IMR-90 (cell line): ENCODE measurements at regions not wholly inside any gene's neighbourhood (a gene's known extent, or its start where the extent isn't known, plus 50 kb on each side); places are given as distances from the start of the nearest gene placed in this dataset. TPM values are rescaled to one million over a fixed set of nuclear protein-coding genes. Genes with fewer than 3 reads are reported as not detected.

Experiments used
- ATAC-seq: fragments of 200-7000 bp; cut with Tn5 transposase; 2 replicates; pipeline ENCODE4 v1.9.1; 2020; ENCODE audit warnings: low read depth, mild to moderate bottlenecking, moderate library complexity
- BruUV-seq: library from RNA; stranded (reverse); fragments of 400-500 nt; replicated peaks from 2 replicates; lab custom pipeline; 2021; lab: Mats Ljungman, UMichigan
- CTCF ChIA-PET: fragments of 300-600 bp; formaldehyde crosslinking; extraction: SDS; loops from one replicate; lab custom pipeline; 2021; ENCODE audit warnings: antibody characterized with exemption; lab: Yijun Ruan, JAX
- POLR2A ChIA-PET: fragments of 300-600 bp; sonication (Branson Sonifier 250); formaldehyde crosslinking; loops from one replicate; lab custom pipeline; 2022; ENCODE audit warnings: antibody characterized with exemption; ENCODE audit not compliant: unreplicated experiment; lab: Charles Lee
- DNase-seq: peaks from one replicate; pipeline ENCODE4 v3.0.0; 2013
- H2AFZ ChIP-seq: replicated peaks from 2 replicates; pipeline ENCODE3; 2013; ENCODE audit warnings: low read length, mild to moderate bottlenecking; ENCODE audit not compliant: poor library complexity
- H2AK5ac ChIP-seq: 2 replicates; pipeline ENCODE4 v1.6.1; 2013; ENCODE audit warnings: low read depth, low read length, inconsistent platforms
- H2AK9ac ChIP-seq: replicated peaks from 2 replicates; pipeline ENCODE3; 2013; ENCODE audit warnings: mild to moderate bottlenecking, low read depth, low read length, moderate library complexity; ENCODE audit not compliant: poor library complexity
- H2BK120ac ChIP-seq: 2 replicates; pipeline ENCODE4 v1.6.1; 2013; ENCODE audit warnings: low read depth, low read length, inconsistent platforms
- H2BK15ac ChIP-seq: 3 replicates; pipeline ENCODE4 v1.6.1; 2013; ENCODE audit warnings: low read depth, low read length, inconsistent platforms
- H2BK20ac ChIP-seq: 2 replicates; pipeline ENCODE4 v1.6.1; 2013; ENCODE audit warnings: low read depth, mild to moderate bottlenecking, inconsistent platforms, low read length, moderate library complexity
- H2BK5ac ChIP-seq: 2 replicates; pipeline ENCODE4 v1.6.1; 2013; ENCODE audit warnings: mild to moderate bottlenecking, low read depth, low read length, inconsistent platforms; ENCODE audit not compliant: poor library complexity, severe bottlenecking
- H3K14ac ChIP-seq: replicated peaks from 2 replicates; pipeline ENCODE4 v1.6.1; 2013; ENCODE audit warnings: low read depth, low read length, inconsistent platforms
- H3K18ac ChIP-seq: 2 replicates; pipeline ENCODE4 v1.6.1; 2013; ENCODE audit warnings: low read depth, low read length, control low read depth
- H3K23ac ChIP-seq: 2 replicates; pipeline ENCODE4 v1.6.1; 2013; ENCODE audit warnings: low read depth, low read length, inconsistent platforms
- H3K27ac ChIP-seq: 2 replicates; pipeline ENCODE4 v1.5.1; 2013; ENCODE audit warnings: mild to moderate bottlenecking, control low read depth, low read length; ENCODE audit not compliant: insufficient read depth
- H3K27me3 ChIP-seq: 2 replicates; pipeline ENCODE4 v1.6.1; 2013; ENCODE audit warnings: low read length; ENCODE audit not compliant: control insufficient read depth, insufficient read depth
- H3K36me3 ChIP-seq: 2 replicates; pipeline ENCODE4 v1.6.1; 2013; ENCODE audit warnings: low read length, mixed read lengths; ENCODE audit not compliant: control insufficient read depth, insufficient read depth
- H3K4ac ChIP-seq: 2 replicates; pipeline ENCODE4 v1.6.1; 2013; ENCODE audit warnings: low read depth, low read length, inconsistent platforms
- H3K4me1 ChIP-seq: 2 replicates; pipeline ENCODE4 v1.6.1; 2013; ENCODE audit warnings: low read length, mixed read lengths; ENCODE audit not compliant: control insufficient read depth, insufficient read depth
- H3K4me2 ChIP-seq: 2 replicates; pipeline ENCODE4 v1.6.1; 2013; ENCODE audit warnings: low read depth, mild to moderate bottlenecking, control low read depth, low read length, moderate library complexity
- H3K4me3 ChIP-seq: 2 replicates; pipeline ENCODE4 v1.5.1; 2013; ENCODE audit warnings: low read depth, mild to moderate bottlenecking, control low read depth, low read length, moderate library complexity; ENCODE audit not compliant: insufficient read depth
- H3K56ac ChIP-seq: 2 replicates; pipeline ENCODE4 v1.6.1; 2013; ENCODE audit warnings: low read length, inconsistent platforms; ENCODE audit not compliant: insufficient read depth; ENCODE audit errors: extremely low read depth
- H3K79me1 ChIP-seq, 2 experiments: 2 replicates each; pipeline ENCODE4 v1.6.1; 2013; ENCODE audit warnings: low read length in 2 of 2, inconsistent platforms in 1 of 2, low read depth in 1 of 2
- H3K9ac ChIP-seq: 2 replicates; pipeline ENCODE4 v1.6.1; 2013; ENCODE audit warnings: low read depth, low read length, control low read depth
- H3K9me1 ChIP-seq: 2 replicates; pipeline ENCODE4 v1.6.1; 2013; ENCODE audit warnings: low read length, inconsistent platforms; ENCODE audit not compliant: insufficient read depth
- H3K9me3 ChIP-seq: 2 replicates; pipeline ENCODE4 v1.6.1; 2013; ENCODE audit warnings: low read length; ENCODE audit not compliant: control insufficient read depth, insufficient read depth
- H4K20me1 ChIP-seq: 2 replicates; pipeline ENCODE4 v1.6.1; 2013; ENCODE audit warnings: low read length, inconsistent platforms; ENCODE audit not compliant: insufficient read depth
- H4K5ac ChIP-seq: 2 replicates; pipeline ENCODE4 v1.6.1; 2013; ENCODE audit warnings: mild to moderate bottlenecking, low read depth, low read length, control low read depth
- H4K8ac ChIP-seq, 2 experiments: 2 replicates each; pipeline ENCODE4 v1.6.1; 2013; ENCODE audit warnings: low read depth in 2 of 2, low read length in 2 of 2, control low read depth in 1 of 2, inconsistent platforms in 1 of 2
- H4K91ac ChIP-seq: 2 replicates; pipeline ENCODE4 v1.6.1; 2013; ENCODE audit warnings: low read depth, low read length, inconsistent platforms; ENCODE audit not compliant: insufficient read depth
- MAZ ChIP-seq: IDR thresholded peaks from 2 replicates; pipeline ENCODE4 v1.6.1; 2012; ENCODE audit warnings: low read depth, mild to moderate bottlenecking, low read length, improper control_type of control experiment, moderate library complexity, borderline replicate concordance
- dilution Hi-C: fragments of 300-500 bp; cut with HindIII; formaldehyde crosslinking; loops from one replicate; pipeline ENCODE4 v1.14.3; 2018; ENCODE audit warnings: low sequenced_read_pairs; ENCODE audit not compliant: unreplicated experiment
- in situ Hi-C: fragments of 300-500 bp; cut with MboI; formaldehyde crosslinking; loops from 3 replicates; pipeline ENCODE4 v1.14.3; 2019; ENCODE audit warnings: low sequenced_read_pairs, inconsistent platforms, mixed read lengths
- intact Hi-C: fragments of 100-400 bp; cut with micrococcal nuclease; formaldehyde crosslinking; loops from 2 replicates; pipeline ENCODE4 v1.10.0; 2022
- microRNA-seq, 2 experiments: library from miRNA; stranded (forward) in 1 of 2; unstranded in 1 of 2; fragments of 10-50 nt in 1 of 2; fragments of <30 nt in 1 of 2; gene quantifications in 1 of 2; microRNA quantifications in 1 of 2; one replicate each; pipeline versions ENCODE3 to v1.1.0; 2013 to 2020; ENCODE audit not compliant: insufficient read depth in 1 of 2, insufficient read length in 1 of 2, unreplicated experiment in 1 of 2
- small RNA-seq, 5 experiments: library from RNA; depleted of rRNA; stranded (forward); fragments of <200 nt; gene quantifications; one replicate each; pipeline ENCODE3, GENCODE V24; 2012

GRCh38 chr9:72415163-72415562 is 50.2 kb upstream of the ZFAND5 start:
- H3K79me1 ChIP-seq = no peaks in the 10 kb centered on the region
- H3K27me3 ChIP-seq = no peaks in the 10 kb centered on the region
- H3K4ac ChIP-seq = no peak overlapping the region
- no peak overlapping the region for H2BK120ac ChIP-seq
- no peak overlapping the region for H3K27ac ChIP-seq
- DNase-seq (no peak), ATAC-seq (no peak)
- no peaks in the 10 kb centered on the region for H3K9me3 ChIP-seq
- no peaks in the 10 kb centered on the region for H3K4me1 ChIP-seq
- no peak overlapping the region for H2AK9ac ChIP-seq
- H3K4me2 ChIP-seq = no peak overlapping the region
- no peak overlapping the region for H3K9ac ChIP-seq
- no peak for TF ChIP-seq MAZ
- H4K5ac ChIP-seq = no peak overlapping the region
- dilution Hi-C loops = no loop called here
- POLR2A ChIA-PET = no interaction called here
- in situ Hi-C loops = no loop called here
- no peak overlapping the region for H3K18ac ChIP-seq
- H4K91ac ChIP-seq = no peak overlapping the region
- intact Hi-C loops = no loop called here
- BruUV-seq = no TSS peak
- no peak overlapping the region for H3K14ac ChIP-seq
- H2BK5ac ChIP-seq = no peak overlapping the region
- CTCF ChIA-PET = no interaction called here
- no peak overlapping the region for H4K8ac ChIP-seq
- no peak overlapping the region for H2BK20ac ChIP-seq
- H4K20me1 ChIP-seq = no peaks in the 10 kb centered on the region
- no peak overlapping the region for H3K56ac ChIP-seq
- H2BK15ac ChIP-seq = no peak overlapping the region
- no peak overlapping the region for H2AFZ ChIP-seq
- no peaks in the 10 kb centered on the region for H3K9me1 ChIP-seq
- no peak overlapping the region for H2AK5ac ChIP-seq
- no peak overlapping the region for H3K4me3 ChIP-seq
- no peaks in the 10 kb centered on the region for H3K36me3 ChIP-seq
- no peak overlapping the region for H3K23ac ChIP-seq

Small RNA genes lying in the stretch of these regions (microRNA-seq; reads per million reads assigned to microRNA genes)
- gene AL445646.1 (ENCODE audit: insufficient read depth, insufficient read length) = not detected

Small RNA genes lying in the stretch of these regions (small RNA-seq; reads per million reads assigned to genes)
- 0 to 0.08 (median 0) reads per million in 5 experiments for gene AL445646.1
